Fibroblast of skin of right quadriceps (primary cell): ENCODE measurements at regions not wholly inside any gene's neighbourhood (a gene's known extent, or its start where the extent isn't known, plus 50 kb on each side); places are given as distances from the start of the nearest gene placed in this dataset.
"Not testable (repeated sequence)": the region's sequence is repeated elsewhere in the genome, so short reads cannot be mapped to it uniquely, and the experiment has no call there.

Experiments used
- DNase-seq: peaks from one replicate; pipeline ENCODE4 v3.0.0-alpha.2; 2013

- DNase-seq, result peak; percentile 49
These were observed 355.4 kb upstream of the SOX9 start for GRCh38 chr17:71765437-71765836.

GRCh38 chr17:71769850-71770249 lies 351.0 kb upstream of the SOX9 start:
- no peak for DNase-seq

- no peak for DNase-seq
These were observed 343.7 kb upstream of the SOX9 start for GRCh38 chr17:71777048-71777640.

GRCh38 chr17:71779482-71779881 lies 341.3 kb upstream of the SOX9 start:
- no peak for DNase-seq

- no peak for DNase-seq
These were observed 340.2 kb upstream of the SOX9 start for GRCh38 chr17:71780596-71780995.

GRCh38 chr17:71782021-71782420 lies 338.8 kb upstream of the SOX9 start:
- DNase-seq, result not testable (repeated sequence)

GRCh38 chr17:71790791-71791190 lies 330.0 kb upstream of the SOX9 start:
- peak; percentile 50 for DNase-seq

GRCh38 chr17:71791311-71791710 lies 329.5 kb upstream of the SOX9 start:
- no peak for DNase-seq

GRCh38 chr17:71792966-71793365 lies 327.9 kb upstream of the SOX9 start:
- peak; percentile 80 for DNase-seq

GRCh38 chr17:71793518-71793917 lies 327.3 kb upstream of the SOX9 start:
- no peak for DNase-seq

- no peak for DNase-seq
These were observed 322.1 kb upstream of the SOX9 start for GRCh38 chr17:71798701-71799100.

GRCh38 chr17:71799657-71800056 lies 321.2 kb upstream of the SOX9 start:
- no peak for DNase-seq

GRCh38 chr17:71801301-71801700 lies 319.5 kb upstream of the SOX9 start:
- DNase-seq, result peak; percentile 14

GRCh38 chr17:71802663-71803062 lies 318.2 kb upstream of the SOX9 start:
- DNase-seq, result no peak

GRCh38 chr17:71803656-71804284 lies 317.1 kb upstream of the SOX9 start:
- DNase-seq, result no peak

GRCh38 chr17:71809537-71809936 lies 311.3 kb upstream of the SOX9 start:
- DNase-seq, result no peak

- peak; percentile 44 for DNase-seq
These were observed 307.0 kb upstream of the SOX9 start for GRCh38 chr17:71813861-71814260.

GRCh38 chr17:71821511-71821910 lies 299.3 kb upstream of the SOX9 start:
- peak; percentile 77 for DNase-seq

GRCh38 chr17:71824671-71825070 lies 296.1 kb upstream of the SOX9 start:
- no peak for DNase-seq

- peak; percentile 33 for DNase-seq
These were observed 295.1 kb upstream of the SOX9 start for GRCh38 chr17:71825687-71826086.

GRCh38 chr17:71828182-71828596 lies 292.6 kb upstream of the SOX9 start:
- peak; percentile 87 for DNase-seq

GRCh38 chr17:71830866-71831265 lies 290.0 kb upstream of the SOX9 start:
- no peak for DNase-seq

- DNase-seq, result no peak
These were observed 277.8 kb upstream of the SOX9 start for GRCh38 chr17:71842986-71843385.

- DNase-seq, result no peak
These were observed 275.5 kb upstream of the SOX9 start for GRCh38 chr17:71845337-71845736.

GRCh38 chr17:71846561-71847110 lies 274.2 kb upstream of the SOX9 start:
- DNase-seq, result no peak
